CD4-positive, alpha-beta T cell (primary cell): ENCODE measurements at regions not wholly inside any gene's neighbourhood (a gene's known extent, or its start where the extent isn't known, plus 50 kb on each side); places are given as distances from the start of the nearest gene placed in this dataset.

Experiments
- ATAC-seq: fragments of 200-7000 bp; cut with Tn5 transposase; one replicate; pipeline ENCODE4 v1.10.0; 2022; ENCODE audit warnings: mild to moderate bottlenecking; ENCODE audit not compliant: poor library complexity
- CTCF ChIA-PET: fragments of 350-600 bp; sonication (Branson Sonifier 250); formaldehyde crosslinking; loops from one replicate; lab custom pipeline; 2021; ENCODE audit warnings: antibody characterized with exemption, inconsistent platforms; lab: Charles Lee
- POLR2A ChIA-PET: fragments of 350-600 bp; sonication (Branson Sonifier 250); formaldehyde crosslinking; loops from one replicate; lab custom pipeline; 2021; ENCODE audit warnings: antibody characterized with exemption, inconsistent platforms; lab: Charles Lee
- DNase-seq, 14 experiments: peaks; one replicate each; pipeline ENCODE4 v3.0.0-alpha.2; 2013 to 2020; ENCODE audit warnings: mixed read lengths in 2 of 14
- H3K27ac ChIP-seq, 2 donors: one replicate each; pipeline versions ENCODE4 v1.5.1 to v1.7.0; 2013; ENCODE audit warnings: low read length in 2 of 2, low read depth in 1 of 2, mild to moderate bottlenecking in 1 of 2
- H3K27me3 ChIP-seq, 2 experiments: 1 replicate in 1 of 2; 2 replicates in 1 of 2; pipeline versions ENCODE4 v1.6.1 to v1.7.0; 2013; ENCODE audit warnings: low read length in 2 of 2, control low read depth in 1 of 2, mild to moderate bottlenecking in 1 of 2, moderate library complexity in 1 of 2; ENCODE audit not compliant: insufficient read depth in 2 of 2, control insufficient read depth in 1 of 2
- H3K36me3 ChIP-seq: one replicate; pipeline ENCODE4 v1.6.1; 2013; ENCODE audit warnings: low read length, control low read depth; ENCODE audit not compliant: insufficient read depth
- H3K4me1 ChIP-seq: one replicate; pipeline ENCODE4 v1.6.1; 2013; ENCODE audit warnings: low read length, control low read depth; ENCODE audit not compliant: insufficient read depth
- H3K4me3 ChIP-seq: one replicate; pipeline ENCODE4 v1.5.1; 2013; ENCODE audit warnings: mild to moderate bottlenecking, low read length, moderate library complexity
- H3K9me3 ChIP-seq, 2 experiments: 1 replicate in 1 of 2; 2 replicates in 1 of 2; pipeline versions ENCODE4 v1.6.1 to v1.7.0; 2013; ENCODE audit warnings: low read length in 2 of 2, mild to moderate bottlenecking in 2 of 2, control low read depth in 1 of 2, moderate library complexity in 1 of 2; ENCODE audit not compliant: control insufficient read depth in 1 of 2, insufficient read depth in 1 of 2
- H3K27ac Mint-ChIP-seq: one replicate; pipeline ENCODE4 v1.8.0; 2020; ENCODE audit warnings: mixed read lengths
- H3K27me3 Mint-ChIP-seq: one replicate; pipeline ENCODE4 v1.8.0; 2021; ENCODE audit warnings: mixed read lengths
- H3K36me3 Mint-ChIP-seq: one replicate; pipeline ENCODE4 v1.8.0; 2021; ENCODE audit warnings: low read depth, mixed read lengths
- H3K4me1 Mint-ChIP-seq: one replicate; pipeline ENCODE4 v1.8.0; 2021; ENCODE audit warnings: low read depth, mixed read lengths
- H3K4me3 Mint-ChIP-seq: one replicate; pipeline ENCODE4 v1.8.0; 2020; ENCODE audit warnings: mild to moderate bottlenecking, mixed read lengths
- H3K9me3 Mint-ChIP-seq: one replicate; pipeline ENCODE4 v1.8.0; 2020; ENCODE audit warnings: mixed read lengths
- intact Hi-C, 2 experiments: fragments of 100-400 bp; cut with DNase I in 1 of 2; cut with micrococcal nuclease in 1 of 2; formaldehyde crosslinking; loops; one replicate each; pipeline versions ENCODE4 v1.15.1 to v1.9.0; 2023 to 2025; cut with DNase I, micrococcal nuclease
- TF ChIP-seq, protein P1 (sequence below): fragments of 200-600 bp; IDR thresholded peaks from one replicate; pipeline ENCODE4 v1.8.0; 2022; ENCODE audit warnings: antibody characterized with exemption, mild to moderate bottlenecking

DNA sequence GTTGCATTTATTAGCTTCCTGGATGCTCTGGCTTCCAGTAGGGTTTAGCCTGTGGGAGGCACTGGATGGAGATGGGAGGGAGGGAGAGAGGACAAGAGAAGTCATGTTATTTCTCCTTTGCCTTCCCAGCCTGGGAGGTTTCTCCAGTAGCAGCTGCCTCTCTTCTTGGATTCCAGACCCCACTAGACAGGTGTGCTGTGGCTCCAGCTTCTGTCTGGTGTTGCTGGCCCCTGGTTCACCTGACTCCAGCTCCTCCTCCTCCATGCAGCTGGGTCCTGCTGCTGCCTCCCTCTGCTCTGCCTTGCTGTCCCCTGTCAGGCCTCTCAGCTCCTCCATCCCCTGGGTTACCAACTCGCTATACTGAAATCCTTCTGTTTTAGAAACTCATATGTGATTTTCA, 188.9 kb upstream of the TNP1 start:
- H3K36me3 Mint-ChIP-seq, result no peaks in the 10 kb centered on the region
- no peak overlapping the region for H3K4me3 Mint-ChIP-seq
- DNase-seq (no peak), ATAC-seq (no peak)
- no peak overlapping the region for H3K27ac Mint-ChIP-seq
- Histone ChIP-seq H3K4me1 (no peaks in the 10 kb centered on the region), H3K9me3 (no peaks in the 10 kb centered on the region), H3K27me3 (no peaks in the 10 kb centered on the region), H3K36me3 (no peaks in the 10 kb centered on the region), H3K4me3 (no peak overlapping the region), H3K27ac (no peak overlapping the region)
- intact Hi-C loops, result no loop called here
- TF ChIP-seq, protein P1, sequence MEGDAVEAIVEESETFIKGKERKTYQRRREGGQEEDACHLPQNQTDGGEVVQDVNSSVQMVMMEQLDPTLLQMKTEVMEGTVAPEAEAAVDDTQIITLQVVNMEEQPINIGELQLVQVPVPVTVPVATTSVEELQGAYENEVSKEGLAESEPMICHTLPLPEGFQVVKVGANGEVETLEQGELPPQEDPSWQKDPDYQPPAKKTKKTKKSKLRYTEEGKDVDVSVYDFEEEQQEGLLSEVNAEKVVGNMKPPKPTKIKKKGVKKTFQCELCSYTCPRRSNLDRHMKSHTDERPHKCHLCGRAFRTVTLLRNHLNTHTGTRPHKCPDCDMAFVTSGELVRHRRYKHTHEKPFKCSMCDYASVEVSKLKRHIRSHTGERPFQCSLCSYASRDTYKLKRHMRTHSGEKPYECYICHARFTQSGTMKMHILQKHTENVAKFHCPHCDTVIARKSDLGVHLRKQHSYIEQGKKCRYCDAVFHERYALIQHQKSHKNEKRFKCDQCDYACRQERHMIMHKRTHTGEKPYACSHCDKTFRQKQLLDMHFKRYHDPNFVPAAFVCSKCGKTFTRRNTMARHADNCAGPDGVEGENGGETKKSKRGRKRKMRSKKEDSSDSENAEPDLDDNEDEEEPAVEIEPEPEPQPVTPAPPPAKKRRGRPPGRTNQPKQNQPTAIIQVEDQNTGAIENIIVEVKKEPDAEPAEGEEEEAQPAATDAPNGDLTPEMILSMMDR, result no peak
- H3K4me1 Mint-ChIP-seq, result no peaks in the 10 kb centered on the region
- POLR2A ChIA-PET, result no interaction called here
- H3K9me3 Mint-ChIP-seq, result no peaks in the 10 kb centered on the region
- peaks cover 7% of the 10 kb centered on the region for H3K27me3 Mint-ChIP-seq
- CTCF ChIA-PET, result no interaction called here

DNA sequence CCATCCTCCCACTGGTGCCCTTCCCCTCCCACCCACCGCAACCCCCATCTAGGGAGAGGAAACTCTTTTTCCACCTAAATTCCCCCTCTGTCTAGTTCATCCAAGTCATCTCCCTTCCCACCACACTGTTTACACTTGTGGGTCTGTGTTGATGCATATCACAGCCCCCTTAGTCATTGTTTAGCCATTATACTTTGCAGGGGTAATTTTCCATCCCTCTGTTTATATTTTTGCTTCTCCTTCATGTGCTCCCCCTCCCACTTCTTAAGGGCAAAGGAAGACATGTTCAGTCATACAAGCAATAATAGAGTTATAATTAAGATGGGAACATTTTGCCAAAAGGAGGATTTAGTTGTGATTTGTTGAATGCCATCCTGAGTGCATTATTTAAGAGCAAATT, 187.8 kb upstream of the TNP1 start:
- Histone ChIP-seq H3K27me3 (no peaks in the 10 kb centered on the region), H3K27ac (no peak overlapping the region), H3K36me3 (no peaks in the 10 kb centered on the region), H3K4me1 (no peaks in the 10 kb centered on the region), H3K9me3 (no peaks in the 10 kb centered on the region), H3K4me3 (no peak overlapping the region)
- Mint-ChIP-seq H3K27me3 (peaks cover 7% of the 10 kb centered on the region), H3K4me1 (no peaks in the 10 kb centered on the region), H3K9me3 (no peaks in the 10 kb centered on the region), H3K4me3 (no peak overlapping the region), H3K27ac (no peak overlapping the region), H3K36me3 (no peaks in the 10 kb centered on the region)
- ChIA-PET POLR2A (no interaction called here), CTCF (no interaction called here)
- TF ChIP-seq, protein P1, result no peak
- intact Hi-C loops, result no loop called here
- DNase-seq, result no peak
- ATAC-seq, result no peak

DNA sequence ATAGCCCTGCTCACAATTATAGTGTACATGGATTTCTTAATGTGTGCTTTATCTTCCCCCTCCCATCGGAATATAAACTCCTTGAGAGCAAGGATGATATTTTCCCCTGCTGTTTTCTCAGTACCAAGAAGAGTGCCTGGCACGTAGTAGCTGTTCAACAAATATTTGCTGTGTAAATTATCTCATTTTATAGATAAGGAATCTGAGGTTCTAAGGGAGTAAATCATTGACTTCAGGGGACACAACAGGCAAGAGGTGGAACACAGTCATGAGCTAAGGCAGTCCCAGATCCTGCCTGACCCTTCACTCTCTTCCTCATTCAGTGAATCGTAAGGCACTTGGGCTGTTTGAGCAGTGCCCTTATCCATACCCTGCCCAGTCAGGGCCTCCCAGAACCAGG, 187.3 kb upstream of the TNP1 start:
- POLR2A ChIA-PET, result no interaction called here
- H3K27me3 ChIP-seq, result no peaks in the 10 kb centered on the region
- H3K27ac Mint-ChIP-seq, result no peak overlapping the region
- H3K36me3 ChIP-seq, result no peaks in the 10 kb centered on the region
- intact Hi-C loops, result no loop called here
- H3K4me3 ChIP-seq, result no peak overlapping the region
- peaks cover 7% of the 10 kb centered on the region for H3K27me3 Mint-ChIP-seq
- H3K36me3 Mint-ChIP-seq, result no peaks in the 10 kb centered on the region
- H3K27ac ChIP-seq, result no peak overlapping the region
- no peaks in the 10 kb centered on the region for H3K9me3 Mint-ChIP-seq
- no peaks in the 10 kb centered on the region for H3K9me3 ChIP-seq
- CTCF ChIA-PET, result no interaction called here
- H3K4me1 ChIP-seq, result no peaks in the 10 kb centered on the region
- no peaks in the 10 kb centered on the region for H3K4me1 Mint-ChIP-seq
- ATAC-seq (no peak), DNase-seq (no peak)
- no peak overlapping the region for H3K4me3 Mint-ChIP-seq
- TF ChIP-seq, protein P1, result no peak
